PC-3 (cell line): ENCODE measurements at regions not wholly inside any gene's neighbourhood (a gene's known extent, or its start where the extent isn't known, plus 50 kb on each side); places are given as distances from the start of the nearest gene placed in this dataset.

Experiments used
- CTCF ChIP-seq: fragments of 300-600 bp; sonication (generic); conservative IDR thresholded peaks from 2 replicates; pipeline ENCODE4 v1.5.1; 2017; ENCODE audit warnings: antibody characterized with exemption, low read depth, mild to moderate bottlenecking, low read length
- EZH2 ChIP-seq: fragments of 300-600 bp; sonication (generic); IDR thresholded peaks from one replicate; pipeline ENCODE4 v1.6.1; 2017; ENCODE audit warnings: antibody characterized with exemption, mild to moderate bottlenecking, low read length; ENCODE audit not compliant: unreplicated experiment

DNA sequence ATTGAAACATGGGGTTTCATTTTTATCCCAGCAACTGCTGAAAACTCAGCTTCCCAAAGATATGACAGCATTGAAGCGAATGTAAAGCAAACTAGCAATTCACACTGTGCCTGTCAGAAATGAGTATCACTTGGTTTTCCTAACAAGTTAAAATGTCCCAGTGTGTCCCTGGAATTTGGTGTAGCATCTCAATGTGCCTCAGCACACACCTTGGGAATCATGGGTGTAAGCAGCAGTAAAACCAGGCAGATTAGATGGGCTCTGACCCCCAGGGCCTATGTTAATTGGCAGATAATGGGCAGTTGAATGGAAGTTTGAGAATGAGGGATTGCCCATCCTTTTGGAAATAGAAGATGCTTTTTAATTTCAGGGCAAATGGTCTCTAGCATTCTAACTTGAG lies 784.9 kb upstream of the LRRC4C start:
- TF ChIP-seq CTCF (no peak), EZH2 (no peak)
